HG03103 (cell line): ENCODE measurements at regions not wholly inside any gene's neighbourhood (a gene's known extent, or its start where the extent isn't known, plus 50 kb on each side); places are given as distances from the start of the nearest gene placed in this dataset.
A peak's percentile ranks its signal among the peaks of the same experiment; 100 is the strongest.

ENCODE experiments used
- ATAC-seq: cut with Tn5 transposase; IDR thresholded peaks from one replicate; pipeline ENCODE4 v1.9.1; 2021; ENCODE audit warnings: low read depth; ENCODE audit not compliant: unreplicated experiment

DNA sequence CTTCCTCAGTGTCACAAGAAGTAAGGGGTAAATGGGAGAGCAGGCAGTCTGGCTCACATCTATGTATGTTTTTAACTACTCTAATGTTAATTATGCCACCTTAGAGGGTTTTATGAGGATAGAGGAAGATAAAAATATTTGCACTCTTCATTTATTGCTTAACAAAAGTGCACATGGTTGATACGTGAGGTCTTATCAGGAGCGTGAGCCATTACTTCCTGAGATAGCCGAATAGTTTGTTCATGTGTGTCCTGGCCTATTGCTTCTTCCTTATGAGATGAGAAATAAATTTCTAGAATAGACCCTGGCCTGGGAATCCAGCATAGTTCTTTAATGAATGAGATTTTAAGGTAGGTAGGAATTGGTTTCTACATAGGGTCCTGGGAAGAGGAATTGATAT is 471.1 kb upstream of the B3GALT2 start:
- ATAC-seq = no peak

DNA sequence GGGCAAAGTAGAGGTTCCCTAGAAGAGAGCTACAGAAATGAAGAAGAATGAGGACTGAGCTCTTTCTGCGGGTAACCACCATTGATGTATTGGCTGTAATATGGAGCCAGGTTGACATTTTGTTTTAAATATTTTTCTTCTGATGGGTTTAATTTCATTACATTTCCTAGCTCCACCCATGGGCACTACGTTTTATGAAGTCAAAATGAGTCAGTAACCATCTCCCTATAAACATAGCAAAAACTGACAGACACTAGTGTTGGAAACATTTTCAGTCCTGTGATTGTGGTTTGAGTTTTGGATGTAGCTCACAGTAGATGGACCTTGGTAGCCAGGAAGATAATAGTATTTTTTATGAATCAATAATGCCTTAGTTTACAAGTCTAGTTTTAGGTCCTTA is 470.4 kb upstream of the B3GALT2 start:
- no peak for ATAC-seq

DNA sequence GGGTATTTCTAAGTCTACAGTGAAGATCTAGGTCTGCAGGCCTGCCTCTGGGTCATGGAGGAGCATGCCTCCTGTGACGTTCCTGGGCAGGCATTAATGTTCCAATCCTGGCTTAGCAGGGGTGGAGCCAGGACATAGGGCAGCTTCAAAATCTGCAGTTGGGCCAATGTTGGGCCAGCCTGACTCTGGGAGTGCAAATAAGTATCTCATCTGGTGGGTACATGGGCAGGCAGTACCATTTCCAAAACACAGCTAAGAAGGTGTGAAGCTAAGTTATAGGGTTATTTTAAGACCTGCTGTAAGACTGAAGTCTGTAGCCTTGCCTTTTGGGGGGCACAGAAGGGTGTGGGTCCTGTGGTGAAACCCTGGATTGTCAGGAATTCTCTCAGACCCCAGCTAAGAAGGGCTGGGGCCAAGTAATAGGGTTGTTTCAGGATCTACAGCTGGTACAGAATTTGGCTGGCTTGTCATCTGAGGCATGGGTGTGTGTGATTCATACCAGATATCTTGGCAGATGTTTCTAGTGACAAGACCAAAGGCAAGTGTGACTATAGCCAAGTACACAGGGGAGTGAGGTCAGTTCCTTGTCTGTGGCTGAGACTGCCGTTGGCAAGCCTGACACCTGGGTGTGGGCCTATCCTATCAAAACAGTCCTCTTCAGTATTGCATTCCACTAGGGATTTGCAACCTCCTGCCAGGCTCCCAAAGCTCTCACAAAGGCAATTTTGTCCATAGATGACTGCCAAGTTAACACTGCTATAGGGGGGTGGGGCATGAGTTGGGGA is 468.7 kb upstream of the B3GALT2 start:
- no peak for ATAC-seq

DNA sequence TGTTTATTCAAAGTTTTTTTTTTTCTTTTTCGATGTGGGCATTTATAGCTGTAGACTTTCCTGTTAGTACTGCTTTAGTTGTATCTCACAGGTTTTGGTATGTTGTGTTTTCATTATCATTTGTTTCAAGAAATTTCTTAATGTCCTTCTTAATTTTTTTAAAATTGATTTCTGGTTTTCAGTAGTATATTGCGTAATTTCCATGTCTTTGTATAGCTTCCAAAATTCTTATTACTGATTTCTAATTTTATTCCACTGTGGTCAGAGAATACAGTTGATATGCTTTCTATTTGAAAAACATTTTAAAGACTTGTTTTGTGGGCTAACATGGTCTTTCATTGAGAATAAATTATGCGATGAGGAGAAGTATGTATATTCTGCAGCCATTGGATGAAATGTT is 463.2 kb upstream of the B3GALT2 start:
- no peak for ATAC-seq

DNA sequence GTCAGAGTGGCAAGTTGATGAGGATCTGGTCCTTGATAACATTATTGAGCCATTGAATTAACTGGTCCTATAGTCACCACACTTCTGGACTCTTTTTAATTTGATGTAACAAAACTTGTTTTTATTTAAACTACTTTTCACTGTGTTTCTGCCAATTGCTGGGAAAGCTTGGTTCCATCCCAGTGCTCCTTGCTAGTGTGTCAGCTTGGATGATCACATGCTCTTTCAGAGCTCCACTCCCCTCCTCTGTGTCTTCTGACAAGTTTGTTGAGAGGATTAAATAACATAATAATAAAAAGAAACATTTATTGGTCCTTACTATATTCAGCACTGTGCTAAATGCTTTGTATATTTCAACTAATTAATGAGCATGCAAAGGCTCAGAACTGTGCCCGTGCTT is 448.5 kb upstream of the B3GALT2 start:
- ATAC-seq = no peak

DNA sequence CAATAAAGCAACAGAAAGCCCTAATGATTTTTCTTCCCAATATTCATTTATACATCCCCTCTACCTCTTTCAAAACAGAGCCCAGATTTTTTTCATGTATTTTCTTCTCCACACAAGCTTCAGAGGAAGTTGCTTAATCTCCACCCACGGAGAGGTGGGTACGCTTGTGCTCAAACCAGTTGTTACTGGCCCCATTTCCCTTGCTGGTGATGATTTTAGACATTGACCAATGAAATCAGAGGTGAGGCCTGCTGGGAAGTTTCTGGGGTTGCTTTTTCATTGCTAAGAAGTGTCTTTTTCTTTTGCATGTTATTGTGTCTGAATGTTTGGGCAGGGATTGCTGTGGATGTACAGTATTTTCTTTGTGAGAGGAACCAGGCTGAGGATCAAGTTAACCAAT is 448.1 kb upstream of the B3GALT2 start:
- no peak for ATAC-seq

DNA sequence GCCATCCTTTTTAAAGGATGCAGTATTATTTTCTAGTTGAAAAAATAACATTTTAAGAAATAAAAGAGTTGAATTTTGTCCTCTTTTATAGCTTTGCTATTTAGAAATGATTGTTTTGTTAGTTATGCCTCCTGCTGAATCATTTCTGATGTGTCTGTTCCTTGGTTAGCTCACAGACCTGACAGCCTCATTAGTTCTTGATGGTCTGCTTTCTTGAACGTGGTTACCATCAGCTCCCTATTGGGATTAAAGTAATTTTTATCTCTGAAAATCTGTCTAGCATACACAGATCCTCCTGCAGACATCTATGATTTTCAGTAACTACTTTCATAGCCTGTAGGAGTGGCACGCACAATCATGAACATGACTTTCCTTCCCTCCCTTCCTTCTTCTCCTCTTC is 447.6 kb upstream of the B3GALT2 start:
- no peak for ATAC-seq

DNA sequence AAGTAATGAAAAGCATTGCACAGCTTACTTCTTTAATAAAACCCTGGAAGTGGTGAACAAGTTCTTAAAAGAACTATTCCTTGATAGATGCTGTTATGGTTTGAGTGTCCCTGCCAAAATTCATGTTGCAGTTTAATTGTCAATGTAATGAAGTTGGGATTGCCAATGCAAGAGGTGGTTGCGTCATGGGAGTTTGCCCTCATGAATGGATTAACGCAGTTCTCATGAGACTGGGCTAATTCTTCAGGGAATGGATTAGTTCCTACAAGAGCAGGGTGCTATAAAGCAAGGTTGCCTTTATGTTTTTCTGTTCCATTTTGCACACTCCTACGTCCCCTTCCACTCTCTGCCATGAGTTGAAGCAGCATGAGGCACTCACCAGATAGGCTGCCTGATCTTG is 446.7 kb upstream of the B3GALT2 start:
- no peak for ATAC-seq

DNA sequence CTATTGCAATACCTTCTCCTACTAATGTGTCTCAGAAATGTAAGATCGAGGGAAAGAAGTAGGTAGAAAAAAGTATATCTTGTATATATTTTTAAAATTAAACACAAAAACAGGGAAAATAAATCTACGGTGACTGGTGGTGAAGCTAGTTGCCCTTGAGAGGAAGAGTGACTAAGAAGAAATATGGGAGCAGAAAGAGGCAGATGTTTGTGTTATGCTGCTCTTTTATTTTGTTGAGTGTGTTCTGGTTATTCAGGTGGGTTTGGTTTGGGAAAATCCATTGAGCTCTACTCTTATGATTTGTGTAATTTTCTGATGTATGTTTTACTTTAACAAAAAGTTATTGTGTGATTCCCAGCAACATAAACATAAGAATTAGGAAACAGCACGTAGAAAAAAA is 444.9 kb upstream of the B3GALT2 start:
- no peak for ATAC-seq

DNA sequence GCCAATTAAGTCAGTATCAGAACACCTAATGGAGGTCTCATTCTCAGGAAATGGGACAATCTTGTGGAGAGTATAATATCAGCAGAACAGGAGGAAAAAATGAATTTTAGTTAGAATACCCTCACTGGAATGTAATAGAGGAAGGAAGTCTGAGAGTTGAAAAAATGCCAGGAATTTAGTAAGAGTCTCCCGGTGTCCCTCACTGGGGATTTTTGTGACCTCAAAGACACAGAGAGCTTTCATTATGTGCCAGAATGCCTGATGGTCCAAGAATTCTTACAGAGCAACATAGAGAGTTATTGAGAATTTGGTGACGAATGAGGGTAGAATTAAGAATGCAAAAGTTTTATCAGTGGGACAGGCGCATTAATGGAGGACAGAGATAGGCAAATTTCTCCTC is 443.5 kb upstream of the B3GALT2 start:
- no peak for ATAC-seq

DNA sequence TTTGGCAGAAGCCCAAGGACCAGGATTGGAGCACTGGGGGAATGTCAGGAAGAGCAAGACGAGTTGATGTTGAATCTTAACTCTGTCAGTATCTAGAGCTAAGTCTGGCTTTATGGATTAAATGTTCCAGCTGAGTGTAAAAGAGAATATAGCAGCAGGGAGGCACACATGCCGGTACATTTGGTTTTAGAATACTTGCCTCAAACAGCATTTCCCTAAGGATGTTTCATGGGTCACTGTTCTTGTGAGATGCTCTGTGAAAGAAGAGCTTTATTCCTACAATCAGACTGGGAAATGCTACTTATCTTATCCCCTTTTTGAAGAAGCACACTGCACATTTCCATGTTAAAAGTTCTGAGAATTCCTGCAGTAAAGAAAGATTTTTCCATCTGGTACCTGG is 440.3 kb upstream of the B3GALT2 start:
- no peak for ATAC-seq

DNA sequence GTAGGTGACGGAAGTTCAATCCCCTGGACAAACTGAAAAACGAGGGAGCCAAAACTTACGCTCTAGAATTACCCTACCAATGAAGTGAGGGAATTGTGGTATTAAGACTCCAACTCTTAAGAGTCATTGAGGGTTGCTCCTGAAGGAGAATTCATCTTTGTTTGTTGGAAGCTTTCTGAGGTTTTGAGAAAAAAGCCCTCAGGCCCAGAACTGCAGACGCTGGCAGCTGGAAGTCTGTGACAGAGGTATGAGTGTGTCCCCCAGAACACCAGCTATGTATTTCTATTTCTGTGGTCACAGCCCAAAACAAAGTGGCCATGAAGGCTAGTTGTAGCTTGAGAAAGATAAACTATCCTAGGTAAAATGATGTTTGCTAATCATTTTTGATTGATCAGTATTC is 438.8 kb upstream of the B3GALT2 start:
- ATAC-seq = no peak

DNA sequence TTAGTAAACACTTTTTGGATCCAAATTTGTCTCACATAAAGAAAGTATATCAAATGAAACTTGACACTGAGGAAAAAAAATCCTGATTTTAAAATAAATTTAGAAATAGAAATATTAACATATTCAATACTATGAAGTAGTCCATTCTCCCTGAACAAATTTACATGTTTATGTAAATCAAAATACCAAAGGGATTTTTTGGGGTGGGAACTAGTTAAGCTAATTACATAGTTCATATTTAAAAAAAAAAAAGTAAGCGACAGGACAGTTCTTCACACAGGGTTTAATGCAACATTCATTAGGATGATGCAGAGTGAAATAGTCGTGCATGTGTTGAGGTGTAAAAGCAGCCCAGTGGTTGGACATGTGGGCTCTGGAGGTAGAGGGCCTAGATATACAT is 433.5 kb upstream of the B3GALT2 start:
- no peak for ATAC-seq

DNA sequence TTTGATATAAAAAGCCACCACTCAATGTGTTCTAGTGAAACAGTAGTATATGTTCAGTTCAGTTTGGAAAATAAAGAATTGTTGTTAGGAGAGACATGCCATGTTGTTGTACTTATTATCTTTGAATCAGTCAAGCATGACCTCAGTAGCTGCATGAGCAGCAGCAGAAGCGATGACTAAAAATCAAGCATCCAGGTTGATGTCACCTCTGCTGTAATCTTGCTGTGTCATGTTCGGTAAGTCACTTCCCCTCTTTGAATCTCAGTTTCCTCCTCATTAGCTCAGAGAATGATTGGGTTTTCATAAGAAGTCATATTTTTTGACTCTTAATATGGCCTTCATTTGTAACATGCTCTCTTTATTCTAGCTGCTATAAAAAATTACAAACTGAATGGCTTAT is 428.4 kb upstream of the B3GALT2 start:
- ATAC-seq = peak; percentile 91

DNA sequence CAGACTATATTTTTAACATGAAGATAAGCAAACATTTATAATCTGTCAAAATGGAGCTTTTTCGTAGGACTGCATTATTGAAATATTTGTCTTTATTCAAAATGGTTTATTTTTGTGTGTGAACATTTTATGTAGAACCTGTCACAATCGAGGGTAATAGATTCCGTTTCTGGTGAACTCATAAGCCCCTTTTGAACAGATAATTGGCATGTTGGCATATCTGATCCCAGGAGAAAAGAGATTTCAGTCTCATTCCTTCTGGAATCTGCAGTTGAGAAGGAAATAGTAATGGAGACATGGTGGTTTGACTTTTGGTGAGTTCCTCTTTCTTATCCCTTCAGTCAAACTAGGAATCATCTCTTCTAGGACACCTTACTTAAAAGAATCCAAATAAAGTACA is 427.9 kb upstream of the B3GALT2 start:
- no peak for ATAC-seq

DNA sequence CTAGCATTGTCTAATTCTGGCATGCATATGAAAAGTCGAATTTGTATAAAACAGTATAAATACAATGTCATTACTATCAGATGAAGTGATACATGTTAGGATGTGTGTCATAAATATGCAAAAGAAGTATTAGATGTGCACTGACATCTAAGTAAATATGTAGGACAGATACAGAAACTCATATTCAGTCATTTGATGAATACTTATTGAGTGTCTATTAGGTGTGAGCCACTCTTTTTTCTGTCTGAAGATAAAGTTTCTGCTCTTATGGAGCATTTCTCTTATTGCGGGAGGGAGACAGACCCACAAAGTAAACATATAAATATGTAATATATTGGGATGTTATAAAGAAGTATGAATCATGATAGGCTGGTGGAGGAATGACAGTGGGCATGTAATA is 426.6 kb upstream of the B3GALT2 start:
- no peak for ATAC-seq

DNA sequence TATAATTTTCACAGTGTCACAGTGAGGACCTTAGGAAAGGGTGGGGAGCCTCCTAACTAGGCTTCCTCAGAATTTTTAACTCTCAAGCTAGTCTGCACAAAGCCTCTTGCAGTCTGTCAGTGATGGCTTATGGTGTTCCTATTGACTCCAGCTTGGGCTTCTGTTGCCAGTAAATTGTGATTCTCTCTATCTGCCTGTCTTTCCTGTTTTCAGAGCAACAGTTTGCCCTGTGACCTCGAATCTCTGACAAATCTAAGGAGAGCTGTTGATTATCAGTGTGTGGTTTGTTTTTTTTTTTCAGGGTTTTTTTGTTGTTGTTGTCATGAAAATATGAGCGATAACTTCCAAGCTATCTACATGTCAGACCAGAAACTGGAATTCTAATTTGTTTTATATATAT is 423.2 kb upstream of the B3GALT2 start:
- ATAC-seq = no peak

DNA sequence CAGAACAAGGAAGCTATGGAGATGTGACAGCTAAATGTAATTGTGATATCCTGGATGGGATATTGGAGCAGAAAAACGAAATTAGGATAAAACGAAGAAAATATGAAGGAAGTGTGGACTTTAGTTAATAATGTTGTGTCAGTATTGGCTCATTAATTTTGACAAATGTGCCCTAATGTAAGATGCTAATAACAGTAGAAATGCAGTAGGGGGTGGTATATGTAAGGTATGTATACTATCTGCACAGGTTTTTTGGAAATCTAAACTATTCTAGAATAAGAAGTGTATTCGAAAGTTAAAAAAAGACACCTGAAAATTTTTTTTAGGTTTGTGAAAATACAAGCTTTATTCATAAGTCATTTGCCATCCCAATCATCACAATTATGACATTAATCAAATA is 421.4 kb upstream of the B3GALT2 start:
- no peak for ATAC-seq

DNA sequence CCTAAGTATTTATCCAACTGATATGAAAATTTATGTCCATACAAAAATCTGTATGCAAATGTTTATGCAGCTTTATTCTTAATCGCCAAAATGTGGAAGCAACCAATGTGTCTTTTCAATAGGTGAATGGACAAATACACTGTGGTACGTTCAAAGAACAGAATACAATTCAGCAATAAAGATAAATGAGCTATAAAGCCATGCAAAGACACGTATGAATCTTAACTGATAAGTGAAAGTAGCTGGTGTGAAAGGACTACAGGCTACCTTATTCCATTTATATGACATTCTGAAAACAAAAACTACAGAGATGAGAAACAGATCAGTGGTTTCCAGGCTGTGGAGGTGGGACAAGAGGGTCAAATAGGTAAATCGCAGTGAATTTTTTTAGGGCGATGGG is 419.6 kb upstream of the B3GALT2 start:
- ATAC-seq = no peak

DNA sequence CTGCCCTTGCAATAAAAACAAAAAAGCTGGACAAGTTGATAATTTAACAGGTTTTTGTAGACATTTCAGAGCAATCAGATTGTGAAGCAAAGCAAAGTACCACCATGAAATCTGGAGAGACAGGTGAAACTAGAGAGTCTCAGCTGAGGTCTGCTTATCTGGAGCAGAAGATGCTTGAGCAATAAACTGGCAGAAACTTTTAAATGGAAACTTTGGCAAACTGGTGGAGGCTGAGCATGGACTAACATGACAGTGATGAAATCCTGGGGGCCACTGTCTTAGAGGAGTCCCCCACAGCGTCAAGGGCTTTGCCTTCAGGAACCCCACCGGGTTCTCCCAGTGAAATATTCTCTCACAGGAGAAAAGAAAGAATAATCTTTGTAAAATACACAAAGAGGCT is 416.3 kb upstream of the B3GALT2 start:
- ATAC-seq = no peak

DNA sequence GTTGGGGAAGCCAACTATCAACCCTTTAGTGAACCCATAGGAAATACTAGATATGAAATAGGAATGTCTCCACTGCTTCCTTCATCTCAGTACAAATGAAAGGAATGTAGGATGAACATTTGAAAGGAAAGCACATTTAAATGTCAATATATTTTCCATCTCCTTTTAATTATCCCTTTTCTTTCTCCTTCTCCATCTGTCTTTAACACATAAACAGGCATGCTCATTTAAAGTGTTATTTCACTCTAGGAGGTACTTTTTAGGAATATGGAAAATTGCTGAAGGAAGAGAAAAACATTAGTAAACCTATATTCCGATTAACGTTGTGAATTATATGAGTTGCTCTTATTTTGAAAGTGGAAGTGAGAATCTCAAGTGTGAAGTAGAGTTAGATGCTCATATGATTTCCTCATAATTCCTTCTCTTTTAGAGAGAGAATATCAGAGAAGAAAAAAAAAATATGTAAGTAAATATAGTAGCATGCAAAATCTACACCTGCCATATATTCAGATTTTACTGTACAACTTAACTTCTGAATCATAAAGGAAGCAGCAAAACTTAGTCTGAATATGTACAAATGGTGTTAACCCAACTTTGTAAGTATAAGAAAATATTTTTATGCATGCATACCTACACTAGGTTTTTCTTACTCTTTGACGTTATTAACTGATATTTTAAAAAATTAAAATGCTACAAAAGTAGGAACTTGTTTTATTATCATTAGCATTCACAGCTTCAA is 406.9 kb upstream of the B3GALT2 start:
- no peak for ATAC-seq

DNA sequence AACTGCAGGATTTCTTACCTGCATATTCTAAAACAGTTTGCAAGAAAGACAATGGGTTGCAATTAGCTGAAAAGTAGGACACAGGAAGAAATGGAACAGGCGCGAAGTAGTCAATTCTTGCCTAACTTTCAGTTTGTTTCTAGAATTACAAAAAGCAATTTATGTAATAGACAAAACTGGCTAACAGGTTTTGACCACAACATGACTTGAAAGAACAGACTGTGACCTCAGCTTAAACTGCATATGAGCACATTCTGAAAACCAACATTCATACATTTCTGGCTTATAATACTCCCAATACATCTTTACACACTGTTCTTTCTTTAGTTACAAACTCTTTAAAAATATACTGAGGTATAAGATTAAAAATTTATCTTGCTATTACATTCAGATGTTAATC is 405.9 kb upstream of the B3GALT2 start:
- no peak for ATAC-seq
